Fibroblast of peridontal ligament (primary cell): ENCODE measurements at regions not wholly inside any gene's neighbourhood (a gene's known extent, or its start where the extent isn't known, plus 50 kb on each side); places are given as distances from the start of the nearest gene placed in this dataset.

Source experiments
- DNase-seq: peaks from one replicate; pipeline ENCODE4 v3.0.0-alpha.2; 2010; ENCODE audit errors: extremely low read depth

GRCh38 chr12:66851134-66851533 is 172.3 kb upstream of the GRIP1 start:
- no peak for DNase-seq

- DNase-seq = no peak
Observed at GRCh38 chr12:66852091-66852490, 173.2 kb upstream of the GRIP1 start.

GRCh38 chr12:66852765-66853164 is 173.9 kb upstream of the GRIP1 start:
- no peak for DNase-seq

GRCh38 chr12:66859751-66860440 is 181.0 kb upstream of the GRIP1 start:
- no peak for DNase-seq

- DNase-seq = peak; percentile 65
Observed at GRCh38 chr12:66860752-66861750, 182.2 kb upstream of the GRIP1 start.

- no peak for DNase-seq
Observed at GRCh38 chr12:66862356-66862985, 183.6 kb upstream of the GRIP1 start.

GRCh38 chr12:66863276-66863675 is 184.4 kb upstream of the GRIP1 start:
- DNase-seq = no peak

- no peak for DNase-seq
Observed at GRCh38 chr12:66877925-66878324, 199.0 kb upstream of the GRIP1 start.

- DNase-seq = no peak
Observed at GRCh38 chr12:66879409-66879808, 200.5 kb upstream of the GRIP1 start.

- DNase-seq = no peak
Observed at GRCh38 chr12:66881386-66881785, 202.5 kb upstream of the GRIP1 start.

GRCh38 chr12:66884091-66884490 is 205.2 kb upstream of the GRIP1 start:
- DNase-seq = no peak

- no peak for DNase-seq
Observed at GRCh38 chr12:66885115-66885875, 206.4 kb upstream of the GRIP1 start.

- no peak for DNase-seq
Observed at GRCh38 chr12:66896797-66897196, 217.9 kb upstream of the GRIP1 start.

GRCh38 chr12:66898700-66899469 is 220.0 kb upstream of the GRIP1 start:
- no peak for DNase-seq

- DNase-seq = no peak
Observed at GRCh38 chr12:66899588-66899987, 220.7 kb upstream of the GRIP1 start.

GRCh38 chr12:66900616-66901015 is 221.7 kb upstream of the GRIP1 start:
- no peak for DNase-seq

GRCh38 chr12:66901138-66901932 is 222.5 kb upstream of the GRIP1 start:
- DNase-seq = no peak

GRCh38 chr12:66902020-66902419 is 223.1 kb upstream of the GRIP1 start:
- no peak for DNase-seq

GRCh38 chr12:66903782-66904396 is 225.0 kb upstream of the GRIP1 start:
- no peak for DNase-seq

GRCh38 chr12:66905201-66905600 is 226.3 kb upstream of the GRIP1 start:
- no peak for DNase-seq
